ENCODE measurements at regions not wholly inside any gene's neighbourhood (a gene's known extent, or its start where the extent isn't known, plus 50 kb on each side); places are given as distances from the start of the nearest gene placed in this dataset.
A peak's percentile ranks its signal among the peaks of the same experiment; 100 is the strongest.

DNA sequence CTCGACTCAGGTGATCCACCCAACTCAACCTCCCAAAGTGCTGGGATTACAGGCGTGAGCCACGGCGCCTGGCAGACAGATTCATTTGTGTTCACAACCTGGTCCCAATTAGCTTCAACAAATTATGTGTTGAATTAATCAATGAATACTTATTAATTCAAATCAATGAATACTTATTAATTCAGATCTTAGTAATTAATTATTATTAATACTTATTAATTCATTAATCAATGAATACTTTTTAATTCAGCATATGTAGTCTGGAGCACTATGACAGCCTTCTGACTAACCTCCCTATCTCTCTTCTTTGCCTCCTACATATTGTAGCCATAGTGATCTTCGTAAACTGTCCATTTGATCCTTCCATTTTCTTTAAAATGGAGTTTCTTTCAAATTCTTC, 56.7 kb upstream of the RBPJ start:
- H3K9me3 ChIP-seq, result no peaks in the 10 kb centered on the region
- TF ChIP-seq, protein P1, sequence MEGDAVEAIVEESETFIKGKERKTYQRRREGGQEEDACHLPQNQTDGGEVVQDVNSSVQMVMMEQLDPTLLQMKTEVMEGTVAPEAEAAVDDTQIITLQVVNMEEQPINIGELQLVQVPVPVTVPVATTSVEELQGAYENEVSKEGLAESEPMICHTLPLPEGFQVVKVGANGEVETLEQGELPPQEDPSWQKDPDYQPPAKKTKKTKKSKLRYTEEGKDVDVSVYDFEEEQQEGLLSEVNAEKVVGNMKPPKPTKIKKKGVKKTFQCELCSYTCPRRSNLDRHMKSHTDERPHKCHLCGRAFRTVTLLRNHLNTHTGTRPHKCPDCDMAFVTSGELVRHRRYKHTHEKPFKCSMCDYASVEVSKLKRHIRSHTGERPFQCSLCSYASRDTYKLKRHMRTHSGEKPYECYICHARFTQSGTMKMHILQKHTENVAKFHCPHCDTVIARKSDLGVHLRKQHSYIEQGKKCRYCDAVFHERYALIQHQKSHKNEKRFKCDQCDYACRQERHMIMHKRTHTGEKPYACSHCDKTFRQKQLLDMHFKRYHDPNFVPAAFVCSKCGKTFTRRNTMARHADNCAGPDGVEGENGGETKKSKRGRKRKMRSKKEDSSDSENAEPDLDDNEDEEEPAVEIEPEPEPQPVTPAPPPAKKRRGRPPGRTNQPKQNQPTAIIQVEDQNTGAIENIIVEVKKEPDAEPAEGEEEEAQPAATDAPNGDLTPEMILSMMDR (IDR thresholded peaks at IDR 0.05), result no peak
- TF ChIP-seq POLR2A (IDR thresholded peaks at IDR 0.05), result no peak
- TF ChIP-seq POLR2AphosphoS5 (IDR thresholded peaks at IDR 0.05; ENCODE audit: insufficient read depth in 1 of 2, low read depth in 1 of 2), result no peak
- no peak overlapping the region for H3K4me3 ChIP-seq
- no peak for DNase-seq (ENCODE audit: extremely low spot score in 2 of 2)
- H3K27ac ChIP-seq, result no peak overlapping the region
- no peaks in the 10 kb centered on the region for H3K4me1 ChIP-seq
- H3K27me3 ChIP-seq, result no peaks in the 10 kb centered on the region
- no peaks in the 10 kb centered on the region for H3K36me3 ChIP-seq
- intact Hi-C loops (cut with DNase I), result no loop called here

DNA sequence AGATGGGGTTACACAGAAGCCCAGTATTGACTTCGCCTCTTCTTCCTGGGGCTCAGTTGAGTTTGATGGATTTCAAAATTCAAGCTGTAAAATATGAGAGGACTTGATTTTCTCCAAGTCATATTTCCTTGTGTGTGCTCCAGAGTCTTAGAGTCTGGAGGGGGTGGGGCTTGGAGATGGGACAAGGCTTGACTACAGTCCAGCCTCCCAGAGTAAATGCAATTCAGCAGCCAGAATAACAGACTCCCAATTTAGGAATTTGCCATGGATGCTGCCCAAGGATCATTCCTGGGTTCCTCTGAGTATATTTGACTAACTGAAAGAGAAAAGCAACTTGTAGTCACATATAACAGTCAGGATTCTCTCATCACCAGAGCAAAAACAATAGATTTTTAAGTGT, 53.7 kb upstream of the RBPJ start:
- no peak for DNase-seq (ENCODE audit: extremely low spot score in 2 of 2)

DNA sequence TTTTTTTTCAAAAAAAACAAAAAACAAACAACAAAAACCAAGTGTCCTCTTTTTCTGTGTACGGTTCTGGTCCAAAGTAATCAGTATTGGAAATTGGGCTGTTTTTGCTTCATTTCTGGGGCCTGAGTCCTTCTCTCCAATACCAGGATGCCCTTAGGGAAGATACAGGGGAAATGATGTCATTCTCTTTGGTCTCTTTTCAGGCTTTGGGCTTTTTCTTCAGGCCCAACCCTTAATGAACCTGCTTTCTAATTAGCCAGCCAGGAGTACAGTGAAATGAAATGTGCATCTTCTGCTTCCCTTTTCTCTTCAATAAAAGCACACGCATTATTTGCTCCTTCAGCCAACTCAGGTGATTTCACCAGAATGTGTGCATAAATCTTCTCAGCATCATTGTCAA, 52.6 kb upstream of the RBPJ start:
- H3K27me3 ChIP-seq, result no peaks in the 10 kb centered on the region
- H3K27ac ChIP-seq, result no peak overlapping the region
- no peak overlapping the region for H3K4me3 ChIP-seq
- intact Hi-C loops (cut with DNase I), result no loop called here
- no peak for TF ChIP-seq POLR2A (IDR thresholded peaks at IDR 0.05)
- TF ChIP-seq, protein P1 (IDR thresholded peaks at IDR 0.05), result no peak
- no peak for TF ChIP-seq POLR2AphosphoS5 (IDR thresholded peaks at IDR 0.05; ENCODE audit: insufficient read depth in 1 of 2, low read depth in 1 of 2)
- DNase-seq (ENCODE audit: extremely low spot score in 2 of 2), result no peak
- H3K36me3 ChIP-seq, result no peaks in the 10 kb centered on the region
- peaks cover 7% of the 10 kb centered on the region for H3K4me1 ChIP-seq
- no peaks in the 10 kb centered on the region for H3K9me3 ChIP-seq

More for the DNA sequence above, 53.7 kb upstream of the RBPJ start:
- Histone ChIP-seq H3K4me1 (no peaks in the 10 kb centered on the region), H3K9me3 (no peaks in the 10 kb centered on the region), H3K4me3 (no peak overlapping the region), H3K27ac (no peak overlapping the region), H3K27me3 (no peaks in the 10 kb centered on the region), H3K36me3 (no peaks in the 10 kb centered on the region)
- intact Hi-C loops (cut with DNase I), result no loop called here
- TF ChIP-seq, protein P1 (IDR thresholded peaks at IDR 0.05), result no peak
- TF ChIP-seq POLR2AphosphoS5 (IDR thresholded peaks at IDR 0.05; ENCODE audit: insufficient read depth in 1 of 2, low read depth in 1 of 2) (peak in 1 of 2 donors; percentile 17), POLR2A (IDR thresholded peaks at IDR 0.05) (no peak)

DNA sequence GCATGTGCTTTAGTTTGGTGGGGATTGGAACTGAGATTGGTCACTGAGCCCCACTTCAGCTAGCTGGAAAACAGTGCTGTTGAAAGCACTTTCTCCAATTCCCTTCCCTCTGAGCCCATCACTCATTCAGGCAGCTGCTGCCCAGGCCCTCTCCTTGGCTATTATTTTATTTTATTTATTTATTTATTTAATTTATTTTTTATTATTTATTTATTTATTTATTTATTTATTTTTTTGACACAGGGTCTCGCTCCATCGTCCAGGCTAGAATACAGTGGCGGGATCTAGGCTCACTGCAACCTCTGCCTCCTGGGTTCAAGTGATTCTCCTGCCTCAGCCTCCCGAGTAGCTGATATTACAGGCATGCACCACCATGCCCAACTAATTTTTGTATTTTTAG, 51.8 kb upstream of the RBPJ start:
- intact Hi-C loops (cut with DNase I), result no loop called here
- Histone ChIP-seq H3K36me3 (no peaks in the 10 kb centered on the region), H3K9me3 (no peaks in the 10 kb centered on the region), H3K4me1 (peaks cover 11% of the 10 kb centered on the region), H3K27ac (no peak overlapping the region), H3K4me3 (no peak overlapping the region), H3K27me3 (no peaks in the 10 kb centered on the region)
- DNase-seq (ENCODE audit: extremely low spot score in 2 of 2), result no peak
- TF ChIP-seq POLR2AphosphoS5 (IDR thresholded peaks at IDR 0.05; ENCODE audit: insufficient read depth in 1 of 2, low read depth in 1 of 2) (no peak), POLR2A (IDR thresholded peaks at IDR 0.05) (no peak)
- TF ChIP-seq, protein P1 (IDR thresholded peaks at IDR 0.05), result no peak

Data from vagina (tissue), 2 donors.